Mesenchymal stem cell (in vitro differentiated cells and primary cell): ENCODE measurements at regions not wholly inside any gene's neighbourhood (a gene's known extent, or its start where the extent isn't known, plus 50 kb on each side); places are given as distances from the start of the nearest gene placed in this dataset.
"Not testable (repeated sequence)": the region's sequence is repeated elsewhere in the genome, so short reads cannot be mapped to it uniquely, and the experiment has no call there.

Source experiments
- DNase-seq: peaks from one replicate; pipeline ENCODE4 v3.0.0-alpha.2; 2013
- H2AFZ ChIP-seq: one replicate; pipeline ENCODE4 v1.6.1; 2013; ENCODE audit warnings: low read depth, mild to moderate bottlenecking, control low read depth, inconsistent platforms, low read length, moderate library complexity
- H2AK5ac ChIP-seq: 2 replicates; pipeline ENCODE4 v1.6.1; 2013; ENCODE audit warnings: low read length, moderate library complexity, mild to moderate bottlenecking, inconsistent platforms; ENCODE audit not compliant: severe bottlenecking
- H2BK120ac ChIP-seq: one replicate; pipeline ENCODE4 v1.6.1; 2013; ENCODE audit warnings: low read depth, mild to moderate bottlenecking, inconsistent platforms, low read length, moderate library complexity
- H2BK12ac ChIP-seq, 2 experiments: one replicate each; pipeline ENCODE4 v1.6.1; 2013; ENCODE audit warnings: inconsistent platforms in 2 of 2, low read length in 2 of 2, mild to moderate bottlenecking in 2 of 2, moderate library complexity in 2 of 2, control low read depth in 1 of 2
- H2BK15ac ChIP-seq: one replicate; pipeline ENCODE4 v1.6.1; 2013; ENCODE audit warnings: mild to moderate bottlenecking, low read depth, inconsistent platforms; ENCODE audit not compliant: poor library complexity, severe bottlenecking
- H2BK5ac ChIP-seq: 2 replicates; pipeline ENCODE4 v1.6.1; 2013; ENCODE audit warnings: low read depth, mild to moderate bottlenecking, low read length, control low read depth, inconsistent platforms; ENCODE audit not compliant: poor library complexity, severe bottlenecking
- H3K14ac ChIP-seq, 2 experiments: one replicate each; pipeline ENCODE4 v1.6.1; 2013; ENCODE audit warnings: inconsistent platforms in 2 of 2, low read length in 2 of 2, control low read depth in 1 of 2, mild to moderate bottlenecking in 1 of 2, moderate library complexity in 1 of 2
- H3K18ac ChIP-seq, 2 experiments: one replicate each; pipeline ENCODE4 v1.6.1; 2013; ENCODE audit warnings: inconsistent platforms in 2 of 2, low read length in 2 of 2, control low read depth in 1 of 2, low read depth in 1 of 2, mild to moderate bottlenecking in 1 of 2
- H3K23ac ChIP-seq, 2 experiments: one replicate each; pipeline ENCODE4 v1.6.1; 2013; ENCODE audit warnings: inconsistent platforms in 2 of 2, low read length in 2 of 2, mild to moderate bottlenecking in 2 of 2, moderate library complexity in 2 of 2, control low read depth in 1 of 2
- H3K27ac ChIP-seq: 2 replicates; pipeline ENCODE4 v1.5.1; 2013; ENCODE audit warnings: mild to moderate bottlenecking, moderate library complexity, low read length, control low read depth, inconsistent platforms; ENCODE audit not compliant: poor library complexity, severe bottlenecking
- H3K27me3 ChIP-seq, 2 experiments: 2 replicates each; pipeline versions ENCODE4 v1.6.1 to v1.7.0; 2013; ENCODE audit warnings: low read length in 2 of 2, mild to moderate bottlenecking in 2 of 2, moderate library complexity in 2 of 2, control low read depth in 1 of 2, inconsistent platforms in 1 of 2; ENCODE audit not compliant: control insufficient read depth in 1 of 2, insufficient read depth in 1 of 2
- H3K36me3 ChIP-seq, 2 experiments: 2 replicates each; pipeline versions ENCODE4 v1.6.1 to v1.7.0; 2013; ENCODE audit warnings: low read length in 2 of 2, control low read depth in 1 of 2, inconsistent platforms in 1 of 2, low read depth in 1 of 2, mild to moderate bottlenecking in 1 of 2; ENCODE audit not compliant: insufficient read depth in 2 of 2, control insufficient read depth in 1 of 2
- H3K4ac ChIP-seq, 2 experiments: one replicate each; pipeline ENCODE4 v1.6.1; 2013; ENCODE audit warnings: inconsistent platforms in 2 of 2, low read length in 2 of 2, mild to moderate bottlenecking in 2 of 2, moderate library complexity in 2 of 2, control low read depth in 1 of 2, low read depth in 1 of 2
- H3K4me1 ChIP-seq: 2 replicates; pipeline ENCODE4 v1.6.1; 2013; ENCODE audit warnings: low read depth, low read length, control low read depth; ENCODE audit not compliant: control insufficient read depth, insufficient read depth
- H3K4me2 ChIP-seq: 2 replicates; pipeline ENCODE4 v1.6.1; 2013; ENCODE audit warnings: low read length, mild to moderate bottlenecking, inconsistent platforms; ENCODE audit not compliant: poor library complexity, severe bottlenecking
- H3K4me3 ChIP-seq, 2 experiments: 2 replicates each; pipeline versions ENCODE4 v1.5.1 to v1.7.0; 2013; ENCODE audit warnings: low read length in 2 of 2, mild to moderate bottlenecking in 2 of 2, control low read depth in 1 of 2, low read depth in 1 of 2; ENCODE audit not compliant: insufficient read depth in 1 of 2
- H3K79me1 ChIP-seq: replicated peaks from 2 replicates; pipeline ENCODE4 v1.6.1; 2013; ENCODE audit warnings: mild to moderate bottlenecking, control low read depth, low read length, inconsistent platforms; ENCODE audit not compliant: poor library complexity, severe bottlenecking
- H3K9ac ChIP-seq: 2 replicates; pipeline ENCODE4 v1.7.0; 2013; ENCODE audit warnings: mild to moderate bottlenecking, low read length, moderate library complexity
- H3K9me3 ChIP-seq: 2 replicates; pipeline ENCODE4 v1.7.0; 2013; ENCODE audit warnings: mild to moderate bottlenecking, low read length; ENCODE audit not compliant: control insufficient read depth
- H4K8ac ChIP-seq: one replicate; pipeline ENCODE4 v1.6.1; 2013; ENCODE audit warnings: inconsistent platforms, mild to moderate bottlenecking, low read length, moderate library complexity
- H4K91ac ChIP-seq: one replicate; pipeline ENCODE4 v1.6.1; 2013; ENCODE audit warnings: mild to moderate bottlenecking, low read length, inconsistent platforms
- WGBS: methylation state at CpG from one replicate; pipeline ENCODE4 v1.1.7; 2013; ENCODE audit warnings: mixed read lengths; 5-methylcytosine and 5-hydroxymethylcytosine counted together

DNA sequence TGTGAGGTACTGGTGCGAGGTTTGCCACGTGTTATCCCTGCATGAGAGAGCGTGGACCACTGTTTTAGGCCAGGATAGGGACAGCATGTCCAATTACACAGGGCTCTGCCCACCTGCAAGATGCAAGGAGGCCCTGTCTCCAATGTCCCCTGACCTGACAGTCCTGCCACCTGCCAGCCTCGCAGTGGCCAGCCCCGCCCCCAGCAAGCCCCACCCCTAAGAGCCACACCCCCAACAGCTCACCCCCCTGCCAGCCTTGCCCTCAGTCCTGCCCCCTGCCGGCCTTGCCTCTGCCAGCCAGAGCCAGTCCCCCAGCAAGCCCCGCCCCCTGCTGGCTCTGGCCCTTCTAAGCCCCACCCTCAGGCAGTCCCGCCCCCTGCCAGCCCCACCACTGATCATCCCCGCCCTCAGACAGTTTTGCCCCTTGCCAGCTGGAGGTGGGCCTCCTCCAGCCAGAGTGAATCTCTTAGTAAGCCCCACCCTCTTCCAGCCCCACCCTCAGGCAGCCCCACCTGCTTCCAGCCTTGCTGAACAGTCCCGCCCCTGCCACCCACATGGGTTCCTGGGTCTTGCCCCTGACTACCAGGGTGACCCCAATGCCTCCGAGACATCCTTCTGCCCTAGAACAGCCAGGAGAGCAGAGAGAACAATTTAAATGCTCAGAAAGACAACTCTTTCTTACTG is 62.3 kb upstream of the DPP6 start:
- DNase-seq, H2AK5ac ChIP-seq, H3K4me2 ChIP-seq, H3K9ac ChIP-seq, H3K14ac ChIP-seq, H3K23ac ChIP-seq, H3K4me3 ChIP-seq, H3K27ac ChIP-seq, H3K36me3 ChIP-seq, H3K4ac ChIP-seq, H2BK5ac ChIP-seq, H2BK12ac ChIP-seq, H4K8ac ChIP-seq, H2BK120ac ChIP-seq, H3K79me1 ChIP-seq, H4K91ac ChIP-seq, H2BK15ac ChIP-seq, H3K9me3 ChIP-seq, H3K4me1 ChIP-seq, H3K27me3 ChIP-seq, H2AFZ ChIP-seq, H3K18ac ChIP-seq: not testable (repeated sequence)
- WGBS = 46% methylated on average over 5 of the region's 11 CpGs

DNA sequence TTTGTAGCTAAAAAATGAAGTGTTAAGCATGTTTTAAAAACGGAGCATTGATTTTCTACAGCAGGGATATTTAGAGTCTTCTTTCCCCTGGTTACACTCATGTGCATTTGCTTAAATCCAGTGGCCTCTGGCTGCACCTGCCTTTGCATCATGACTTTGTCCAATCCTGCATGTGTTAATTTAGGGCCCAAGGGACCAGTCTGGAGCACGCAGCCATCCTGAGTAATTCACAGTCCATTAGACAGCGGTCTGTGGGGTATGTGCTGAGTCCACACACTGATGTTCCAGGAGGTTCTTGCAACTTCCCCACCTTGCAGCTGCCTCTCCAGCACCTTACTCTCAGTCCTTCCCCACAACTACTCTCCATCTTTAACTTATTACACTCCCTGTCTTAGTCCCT is 60.7 kb upstream of the DPP6 start:
- H2AK5ac ChIP-seq, H3K4me2 ChIP-seq, H2AFZ ChIP-seq, H2BK15ac ChIP-seq, H3K4ac ChIP-seq, H3K18ac ChIP-seq, H4K91ac ChIP-seq, H3K79me1 ChIP-seq, H2BK12ac ChIP-seq, H3K9ac ChIP-seq, H3K4me1 ChIP-seq, DNase-seq, H3K14ac ChIP-seq, H3K36me3 ChIP-seq, H4K8ac ChIP-seq, H2BK120ac ChIP-seq, H3K27ac ChIP-seq, H2BK5ac ChIP-seq, H3K4me3 ChIP-seq, H3K9me3 ChIP-seq, H3K23ac ChIP-seq, H3K27me3 ChIP-seq: not testable (repeated sequence)
- WGBS = 70% methylated on average over 1 of the region's 3 CpGs

DNA sequence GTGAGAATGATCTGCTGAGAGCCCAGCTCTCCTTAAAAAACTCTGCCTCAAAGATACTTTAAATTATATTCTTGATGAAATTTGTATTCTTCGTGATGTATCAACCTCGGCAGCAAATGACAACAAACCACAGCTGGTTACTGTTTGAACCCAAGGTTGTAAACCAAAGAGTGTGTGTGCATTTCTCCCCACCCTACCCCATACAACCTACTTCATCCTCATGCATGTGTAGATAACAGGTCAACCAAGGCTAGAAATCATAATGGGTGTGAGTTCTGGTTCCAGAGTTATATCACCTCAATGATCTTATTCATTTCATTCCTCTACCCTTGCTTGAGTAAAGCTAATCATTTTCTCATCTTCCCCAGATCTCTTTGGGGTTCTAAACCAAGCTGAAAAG is 58.8 kb upstream of the DPP6 start:
- not testable (repeated sequence) for H3K23ac ChIP-seq, DNase-seq, H3K4me1 ChIP-seq, H4K8ac ChIP-seq, H3K4ac ChIP-seq, H3K4me3 ChIP-seq, H3K79me1 ChIP-seq, H3K9ac ChIP-seq, H2BK5ac ChIP-seq, H2AFZ ChIP-seq, H2BK12ac ChIP-seq, H3K18ac ChIP-seq, H4K91ac ChIP-seq, H3K36me3 ChIP-seq, H2BK15ac ChIP-seq, H3K9me3 ChIP-seq, H2AK5ac ChIP-seq, H3K27me3 ChIP-seq, H2BK120ac ChIP-seq, H3K4me2 ChIP-seq, H3K27ac ChIP-seq, H3K14ac ChIP-seq
- WGBS = no CpG with 5 or more reads among the region's 2 CpGs

DNA sequence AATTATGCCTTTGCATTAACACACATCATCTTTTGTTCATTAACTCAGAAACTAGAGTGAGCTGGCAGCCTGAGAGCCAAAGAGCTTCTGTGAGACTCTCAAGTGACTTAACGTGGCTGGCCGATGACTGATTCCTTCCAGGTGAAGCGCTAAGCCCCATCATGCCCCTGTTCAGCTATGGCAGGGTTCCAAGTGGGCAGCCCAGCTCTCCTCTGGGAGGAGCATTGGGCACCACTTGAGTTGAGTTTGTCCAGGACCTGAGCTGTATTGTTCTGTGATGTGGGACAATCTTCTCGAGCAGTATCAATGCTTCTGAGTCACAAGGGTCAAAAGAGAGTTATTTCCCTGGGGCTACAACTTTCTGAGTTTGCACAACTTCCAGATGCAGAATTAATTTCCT is 53.3 kb upstream of the DPP6 start:
- H2BK15ac ChIP-seq, H3K4ac ChIP-seq, H3K23ac ChIP-seq, H3K9ac ChIP-seq, H3K4me1 ChIP-seq, H2BK12ac ChIP-seq, H4K91ac ChIP-seq, H3K9me3 ChIP-seq, H3K4me2 ChIP-seq, H3K36me3 ChIP-seq, H4K8ac ChIP-seq, H3K27me3 ChIP-seq, H3K4me3 ChIP-seq, H2BK5ac ChIP-seq, H3K18ac ChIP-seq, H2AK5ac ChIP-seq, H2BK120ac ChIP-seq, H3K14ac ChIP-seq, H2AFZ ChIP-seq, H3K27ac ChIP-seq, H3K79me1 ChIP-seq, DNase-seq: not testable (repeated sequence)
- WGBS = 78% methylated on average over 4 of the region's 4 CpGs
